Mesendoderm (in vitro differentiated cells): ENCODE measurements at regions not wholly inside any gene's neighbourhood (a gene's known extent, or its start where the extent isn't known, plus 50 kb on each side); places are given as distances from the start of the nearest gene placed in this dataset.
"Not testable (repeated sequence)": the region's sequence is repeated elsewhere in the genome, so short reads cannot be mapped to it uniquely, and the experiment has no call there.

Source experiments
- DNase-seq: peaks from one replicate; pipeline ENCODE4 v3.0.0; 2013
- H2AK5ac ChIP-seq: 2 replicates; pipeline ENCODE4 v1.6.1; 2013; ENCODE audit warnings: low read length, inconsistent platforms
- H2BK120ac ChIP-seq: 2 replicates; pipeline ENCODE4 v1.6.1; 2013; ENCODE audit warnings: low read depth, mild to moderate bottlenecking, low read length, moderate library complexity, mixed read lengths
- H2BK15ac ChIP-seq: replicated peaks from 2 replicates; pipeline ENCODE4 v1.6.1; 2013; ENCODE audit warnings: low read depth, mild to moderate bottlenecking, moderate library complexity
- H2BK5ac ChIP-seq: 2 replicates; pipeline ENCODE4 v1.6.1; 2013; ENCODE audit warnings: low read length, inconsistent platforms
- H3K18ac ChIP-seq: 2 replicates; pipeline ENCODE4 v1.6.1; 2013; ENCODE audit warnings: mild to moderate bottlenecking, low read length, mixed read lengths
- H3K23ac ChIP-seq: one replicate; pipeline ENCODE4 v1.6.1; 2013; ENCODE audit warnings: low read length
- H3K27ac ChIP-seq: 2 replicates; pipeline ENCODE4 v1.5.1; 2013; ENCODE audit warnings: low read depth, mild to moderate bottlenecking, inconsistent platforms, low read length, moderate library complexity
- H3K27me3 ChIP-seq: 2 replicates; pipeline ENCODE4 v1.6.1; 2013; ENCODE audit warnings: low read length, control low read depth, mild to moderate bottlenecking, inconsistent platforms; ENCODE audit not compliant: insufficient read depth, poor library complexity
- H3K36me3 ChIP-seq: 2 replicates; pipeline ENCODE4 v1.6.1; 2013; ENCODE audit warnings: low read length, inconsistent platforms; ENCODE audit not compliant: control insufficient read depth, insufficient read depth
- H3K4ac ChIP-seq: one replicate; pipeline ENCODE4 v1.6.1; 2013; ENCODE audit warnings: low read depth, mild to moderate bottlenecking, low read length, moderate library complexity
- H3K4me1 ChIP-seq: 2 replicates; pipeline ENCODE4 v1.6.1; 2013; ENCODE audit warnings: low read depth, low read length, inconsistent platforms; ENCODE audit not compliant: control insufficient read depth
- H3K4me2 ChIP-seq: 2 replicates; pipeline ENCODE4 v1.6.1; 2013; ENCODE audit warnings: low read length
- H3K4me3 ChIP-seq: 2 replicates; pipeline ENCODE4 v1.5.1; 2013; ENCODE audit warnings: mild to moderate bottlenecking, low read length
- H3K56ac ChIP-seq: one replicate; pipeline ENCODE4 v1.6.1; 2013; ENCODE audit warnings: low read length
- H3K79me1 ChIP-seq: 2 replicates; pipeline ENCODE4 v1.6.1; 2013; ENCODE audit warnings: low read length, inconsistent platforms
- H3K79me2 ChIP-seq: 2 replicates; pipeline ENCODE4 v1.6.1; 2013; ENCODE audit warnings: mild to moderate bottlenecking, low read length; ENCODE audit not compliant: control insufficient read depth, insufficient read depth
- H3K9ac ChIP-seq: 2 replicates; pipeline ENCODE4 v1.6.1; 2013; ENCODE audit warnings: low read length, inconsistent platforms
- H4K5ac ChIP-seq: one replicate; pipeline ENCODE4 v1.6.1; 2013; ENCODE audit warnings: low read length
- H4K8ac ChIP-seq: one replicate; pipeline ENCODE4 v1.6.1; 2013; ENCODE audit warnings: low read depth, mild to moderate bottlenecking, control low read depth, low read length, moderate library complexity
- WGBS: extraction: QIAGEN DNeasy Blood & Tissue Kit; methylation state at CpG from one replicate; pipeline ENCODE4 v1.1.7; 2013; ENCODE audit warnings: low lambda C conversion rate, missing lambda C conversion rate; ENCODE audit not compliant: insufficient coverage; ENCODE audit errors: extremely low coverage; 5-methylcytosine and 5-hydroxymethylcytosine counted together

- H2BK120ac ChIP-seq, result no peak overlapping the region
- H3K23ac ChIP-seq, result no peak overlapping the region
- no peak overlapping the region for H3K27ac ChIP-seq
- H3K79me2 ChIP-seq, result no peaks in the 10 kb centered on the region
- H2BK15ac ChIP-seq, result no peak overlapping the region
- no peaks in the 10 kb centered on the region for H3K79me1 ChIP-seq
- no CpG with 5 or more reads among the region's 13 CpGs for WGBS
- H3K18ac ChIP-seq, result no peak overlapping the region
- H3K4me3 ChIP-seq, result no peak overlapping the region
- H3K4me1 ChIP-seq, result no peaks in the 10 kb centered on the region
- H4K5ac ChIP-seq, result no peak overlapping the region
- no peak overlapping the region for H2BK5ac ChIP-seq
- H3K36me3 ChIP-seq, result no peaks in the 10 kb centered on the region
- no peak overlapping the region for H3K56ac ChIP-seq
- no peak for DNase-seq
- H3K27me3 ChIP-seq, result no peaks in the 10 kb centered on the region
- H2AK5ac ChIP-seq, result no peak overlapping the region
- H3K9ac ChIP-seq, result no peak overlapping the region
- H3K4ac ChIP-seq, result no peak overlapping the region
- H3K4me2 ChIP-seq, result no peak overlapping the region
- H4K8ac ChIP-seq, result no peak overlapping the region
Measured at GRCh38 chr14:105884808-105885281, 358.5 kb downstream of the TMEM121 start.

DNA sequence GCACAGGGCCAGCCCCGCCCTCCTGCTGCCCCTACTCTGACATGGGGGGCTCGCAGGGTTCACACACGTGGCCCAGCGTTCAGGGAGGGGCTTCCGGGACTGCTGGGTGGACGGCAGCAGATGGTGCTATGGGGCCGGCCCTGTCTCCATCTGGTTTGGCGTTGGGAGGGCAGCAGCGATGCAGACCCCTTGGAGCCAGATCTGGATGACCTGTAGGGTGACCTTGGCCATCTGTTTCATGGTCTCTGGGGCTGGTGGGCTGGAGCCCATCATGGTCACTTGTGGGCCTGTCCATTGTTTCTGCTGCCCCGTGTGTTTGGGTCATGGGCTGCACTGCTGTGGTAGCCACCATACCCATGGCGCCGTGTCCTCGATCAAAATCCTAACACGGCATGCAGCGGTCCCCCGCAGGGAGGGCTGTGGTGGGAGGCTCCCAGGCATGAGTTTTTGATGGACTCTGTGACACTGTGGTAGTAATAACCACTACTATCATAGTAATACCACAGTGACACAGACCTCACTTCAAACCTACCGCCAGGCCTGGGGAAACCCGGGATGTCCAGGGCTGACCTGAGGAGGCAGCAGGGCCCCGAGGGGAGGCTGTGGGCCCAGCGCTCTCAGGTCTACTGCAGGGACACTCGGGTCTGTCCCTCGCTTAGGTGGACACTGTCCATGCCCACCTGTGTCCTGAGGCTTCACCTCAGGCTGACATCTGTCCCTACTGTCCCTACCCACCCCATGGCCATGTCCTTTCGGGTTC is 359.4 kb downstream of the TMEM121 start:
- H3K56ac ChIP-seq, result no peak overlapping the region
- no peak overlapping the region for H3K23ac ChIP-seq
- no peak overlapping the region for H2BK120ac ChIP-seq
- H2AK5ac ChIP-seq, result no peak overlapping the region
- WGBS, result no CpG with 5 or more reads among the region's 23 CpGs
- H3K9ac ChIP-seq, result no peak overlapping the region
- H4K8ac ChIP-seq, result no peak overlapping the region
- no peak overlapping the region for H4K5ac ChIP-seq
- H3K4me3 ChIP-seq, result no peak overlapping the region
- H3K4me2 ChIP-seq, result no peak overlapping the region
- H3K79me2 ChIP-seq, result no peaks in the 10 kb centered on the region
- H2BK15ac ChIP-seq, result no peak overlapping the region
- no peak overlapping the region for H3K4ac ChIP-seq
- H3K36me3 ChIP-seq, result no peaks in the 10 kb centered on the region
- no peaks in the 10 kb centered on the region for H3K4me1 ChIP-seq
- no peaks in the 10 kb centered on the region for H3K79me1 ChIP-seq
- no peaks in the 10 kb centered on the region for H3K27me3 ChIP-seq
- no peak overlapping the region for H2BK5ac ChIP-seq
- H3K18ac ChIP-seq, result no peak overlapping the region
- H3K27ac ChIP-seq, result no peak overlapping the region
- no peak for DNase-seq

DNA sequence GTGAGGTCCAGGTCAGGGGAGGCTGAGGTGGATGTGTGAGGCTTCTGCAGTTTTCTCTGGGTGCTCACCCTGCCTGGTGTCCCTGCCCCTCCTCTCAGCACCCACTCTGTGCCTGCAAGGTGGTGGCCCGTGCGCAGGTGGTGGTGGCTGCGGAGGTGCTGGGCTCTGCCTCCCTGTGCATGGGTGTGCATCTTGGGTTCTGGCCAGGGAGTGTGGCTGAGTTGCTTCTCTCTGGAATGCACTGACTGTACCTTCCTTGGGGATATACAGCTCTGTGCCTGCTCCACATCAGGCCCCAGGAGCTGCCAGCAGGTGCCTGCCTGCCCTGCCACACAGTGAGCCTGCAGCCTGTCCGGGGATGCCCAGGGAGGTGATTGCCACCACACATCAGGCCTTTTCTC is 360.4 kb downstream of the TMEM121 start:
- not testable (repeated sequence) for H3K4me2 ChIP-seq, H3K79me2 ChIP-seq, H3K36me3 ChIP-seq, H2BK120ac ChIP-seq, H3K56ac ChIP-seq, H4K8ac ChIP-seq, H3K79me1 ChIP-seq, H2BK5ac ChIP-seq, H3K27ac ChIP-seq, DNase-seq, H4K5ac ChIP-seq, H3K9ac ChIP-seq, H2AK5ac ChIP-seq, H3K4me1 ChIP-seq, H3K4ac ChIP-seq, H2BK15ac ChIP-seq, H3K27me3 ChIP-seq, H3K18ac ChIP-seq, H3K23ac ChIP-seq, H3K4me3 ChIP-seq
- no CpG with 5 or more reads among the region's 4 CpGs for WGBS

- Histone ChIP-seq H3K4me2 (no peak overlapping the region), H3K18ac (no peak overlapping the region), H3K4me3 (no peak overlapping the region), H3K27ac (no peak overlapping the region), H2BK120ac (no peak overlapping the region), H4K8ac (no peak overlapping the region), H3K79me1 (no peaks in the 10 kb centered on the region), H3K23ac (no peak overlapping the region), H2BK15ac (no peak overlapping the region), H2BK5ac (no peak overlapping the region), H3K56ac (no peak overlapping the region), H4K5ac (no peak overlapping the region), H3K36me3 (no peaks in the 10 kb centered on the region), H3K4me1 (no peaks in the 10 kb centered on the region), H3K4ac (no peak overlapping the region), H3K27me3 (no peaks in the 10 kb centered on the region), H3K79me2 (no peaks in the 10 kb centered on the region), H3K9ac (no peak overlapping the region), H2AK5ac (no peak overlapping the region)
- no peak for DNase-seq
- no CpG with 5 or more reads among the region's 2 CpGs for WGBS
Measured at GRCh38 chr14:105887692-105888091, 361.3 kb downstream of the TMEM121 start.

- Histone ChIP-seq H3K79me1 (no peaks in the 10 kb centered on the region), H3K4me2 (no peak overlapping the region), H2BK5ac (no peak overlapping the region), H3K9ac (no peak overlapping the region), H2AK5ac (no peak overlapping the region), H3K79me2 (no peaks in the 10 kb centered on the region), H3K4ac (no peak overlapping the region), H3K36me3 (no peaks in the 10 kb centered on the region), H4K8ac (no peak overlapping the region), H3K4me1 (no peaks in the 10 kb centered on the region), H3K27me3 (no peaks in the 10 kb centered on the region), H3K18ac (no peak overlapping the region), H3K4me3 (no peak overlapping the region), H3K27ac (no peak overlapping the region), H2BK120ac (no peak overlapping the region), H2BK15ac (no peak overlapping the region), H3K56ac (no peak overlapping the region), H3K23ac (no peak overlapping the region), H4K5ac (no peak overlapping the region)
- no CpG with 5 or more reads among the region's 2 CpGs for WGBS
- no peak for DNase-seq
Measured at GRCh38 chr14:105888151-105888550, 361.8 kb downstream of the TMEM121 start.
